WTC11 (cell line): ENCODE measurements at regions not wholly inside any gene's neighbourhood (a gene's known extent, or its start where the extent isn't known, plus 50 kb on each side); places are given as distances from the start of the nearest gene placed in this dataset.

Experiments used
- ATAC-seq: fragments of 200-7000 bp; cut with Tn5 transposase; 2 replicates; pipeline ENCODE4 v1.10.0; 2021; ENCODE audit warnings: mild to moderate bottlenecking, moderate library complexity
- CTCF ChIA-PET: fragments of 300-600 bp; sonication (Branson Sonifier 250); formaldehyde crosslinking; loops from one replicate; lab custom pipeline; 2021; ENCODE audit warnings: antibody characterized with exemption; lab: Charles Lee
- POLR2A ChIA-PET: fragments of 350-600 bp; sonication (Branson Sonifier 250); formaldehyde crosslinking; loops from one replicate; lab custom pipeline; 2021; ENCODE audit warnings: antibody characterized with exemption; lab: Charles Lee
- DNase-seq: peaks from one replicate; pipeline ENCODE4 v3.0.0; 2021; ENCODE audit warnings: low spot score
- H3K27ac Mint-ChIP-seq: 2 replicates; pipeline ENCODE4 v1.8.0; 2021; ENCODE audit warnings: mixed read lengths
- H3K27me3 Mint-ChIP-seq: 2 replicates; pipeline ENCODE4 v1.8.0; 2021; ENCODE audit warnings: low read depth, mild to moderate bottlenecking, moderate library complexity, mixed read lengths
- H3K36me3 Mint-ChIP-seq: 2 replicates; pipeline ENCODE4 v1.8.0; 2021; ENCODE audit warnings: mixed read lengths
- H3K4me1 Mint-ChIP-seq: 2 replicates; pipeline ENCODE4 v1.8.0; 2022; ENCODE audit warnings: mixed read lengths
- H3K4me3 Mint-ChIP-seq: 2 replicates; pipeline ENCODE4 v1.8.0; 2021; ENCODE audit warnings: mild to moderate bottlenecking, moderate library complexity, mixed read lengths
- H3K9me3 Mint-ChIP-seq: 2 replicates; pipeline ENCODE4 v1.8.0; 2021; ENCODE audit warnings: mixed read lengths
- CREB1 ChIP-seq: sonication (generic); formaldehyde crosslinking; IDR thresholded peaks from 2 replicates; pipeline ENCODE4 v1.8.0; 2023; ENCODE audit warnings: mild to moderate bottlenecking, missing genetic modification reagents
- CREM ChIP-seq: sonication (generic); formaldehyde crosslinking; IDR thresholded peaks from 2 replicates; pipeline ENCODE4 v1.8.1; 2022; ENCODE audit warnings: mild to moderate bottlenecking, missing genetic modification reagents, moderate library complexity
- EMX1 ChIP-seq: fragments of 250-450 bp; sonication (Bioruptor Pico); IDR thresholded peaks from 2 replicates; pipeline ENCODE4 v1.8.0; 2021; ENCODE audit warnings: mild to moderate bottlenecking
- JAZF1 ChIP-seq: fragments of 250-450 bp; sonication (Bioruptor Pico); IDR thresholded peaks from 2 replicates; pipeline ENCODE4 v1.9.0; 2021; ENCODE audit warnings: moderate library complexity, mild to moderate bottlenecking, inconsistent platforms
- NR1H2 ChIP-seq: sonication (generic); formaldehyde crosslinking; IDR thresholded peaks from 2 replicates; pipeline ENCODE4 v1.9.0; 2021; ENCODE audit warnings: mild to moderate bottlenecking, moderate library complexity, missing genetic modification reagents
- NR3C1 ChIP-seq: sonication (generic); formaldehyde crosslinking; conservative IDR thresholded peaks from 2 replicates; pipeline ENCODE4 v1.8.1; 2023; ENCODE audit warnings: low read depth, mild to moderate bottlenecking, missing genetic modification reagents
- TEAD4 ChIP-seq: sonication (generic); formaldehyde crosslinking; IDR thresholded peaks from 2 replicates; pipeline ENCODE4 v1.8.0; 2022; ENCODE audit warnings: mild to moderate bottlenecking, missing genetic modification reagents
- ZNF232 ChIP-seq: sonication (generic); formaldehyde crosslinking; IDR thresholded peaks from 2 replicates; pipeline ENCODE4 v1.8.0; 2022; ENCODE audit warnings: mild to moderate bottlenecking, missing genetic modification reagents
- ZNF317 ChIP-seq: sonication (generic); formaldehyde crosslinking; IDR thresholded peaks from 2 replicates; pipeline ENCODE4 v1.8.1; 2023; ENCODE audit warnings: low read depth, mild to moderate bottlenecking, moderate library complexity, missing genetic modification reagents, borderline replicate concordance
- TF ChIP-seq, protein P1 (sequence below): sonication (generic); formaldehyde crosslinking; IDR thresholded peaks from 2 replicates; pipeline ENCODE4 v1.8.0; 2022; ENCODE audit warnings: mild to moderate bottlenecking, missing genetic modification reagents
- TF ChIP-seq, protein P2 (sequence below): sonication (generic); formaldehyde crosslinking; IDR thresholded peaks from 2 replicates; pipeline ENCODE4 v1.8.0; 2023; ENCODE audit warnings: mild to moderate bottlenecking, missing genetic modification reagents
- TF ChIP-seq, protein P3 (sequence below): fragments of 250-450 bp; sonication (Bioruptor Pico); IDR thresholded peaks from 2 replicates; pipeline ENCODE4 v1.9.0; 2021; ENCODE audit warnings: moderate library complexity, mild to moderate bottlenecking, inconsistent platforms, borderline replicate concordance
- TF ChIP-seq, protein P4 (sequence below): fragments of 250-450 bp; sonication (Bioruptor Pico); IDR thresholded peaks from 2 replicates; pipeline ENCODE4 v1.9.0; 2021; ENCODE audit warnings: mild to moderate bottlenecking
- TF ChIP-seq, protein P5 (sequence below): sonication (generic); formaldehyde crosslinking; IDR thresholded peaks from 2 replicates; pipeline ENCODE4 v1.8.1; 2023; ENCODE audit warnings: mild to moderate bottlenecking, moderate library complexity, missing genetic modification reagents
- TF ChIP-seq, protein P6 (sequence below): fragments of 250-450 bp; sonication (Bioruptor Pico); conservative IDR thresholded peaks from 2 replicates; pipeline ENCODE4 v1.9.0; 2021; ENCODE audit warnings: mild to moderate bottlenecking
- TF ChIP-seq, protein P7 (sequence below): sonication (generic); formaldehyde crosslinking; IDR thresholded peaks from 2 replicates; pipeline ENCODE4 v1.8.1; 2022; ENCODE audit warnings: low read depth, missing genetic modification reagents, borderline replicate concordance
- TF ChIP-seq, protein P8 (sequence below): sonication (generic); formaldehyde crosslinking; IDR thresholded peaks from 2 replicates; pipeline ENCODE4 v1.8.1; 2022; ENCODE audit warnings: mild to moderate bottlenecking, missing genetic modification reagents, moderate library complexity, borderline replicate concordance
- TF ChIP-seq, protein P9 (sequence below): sonication (generic); formaldehyde crosslinking; IDR thresholded peaks from 2 replicates; pipeline ENCODE4 v1.8.1; 2023; ENCODE audit warnings: mild to moderate bottlenecking, missing genetic modification reagents

DNA sequence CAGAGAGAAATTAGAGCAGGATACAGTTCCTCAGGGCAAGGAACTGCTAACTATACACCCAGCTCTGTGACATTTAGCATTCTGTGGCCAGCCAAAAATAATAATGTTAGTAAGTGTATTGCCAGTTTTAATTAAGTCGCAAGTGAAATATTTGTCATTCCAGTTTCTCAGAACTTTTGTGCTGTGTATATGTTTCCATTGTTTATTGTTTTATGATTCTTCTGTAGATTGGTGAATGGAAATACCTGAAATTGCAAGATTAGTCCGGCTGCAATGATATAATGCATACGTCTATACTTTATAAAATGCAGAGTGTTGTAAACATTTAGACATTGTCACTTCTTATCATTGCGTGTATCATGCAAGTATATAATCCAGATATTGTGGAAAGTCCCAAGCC is 351.3 kb upstream of the GRM7 start:
- no peak overlapping the region for H3K27ac Mint-ChIP-seq
- peaks cover 37% of the 10 kb centered on the region for H3K9me3 Mint-ChIP-seq
- POLR2A ChIA-PET = no interaction called here

DNA sequence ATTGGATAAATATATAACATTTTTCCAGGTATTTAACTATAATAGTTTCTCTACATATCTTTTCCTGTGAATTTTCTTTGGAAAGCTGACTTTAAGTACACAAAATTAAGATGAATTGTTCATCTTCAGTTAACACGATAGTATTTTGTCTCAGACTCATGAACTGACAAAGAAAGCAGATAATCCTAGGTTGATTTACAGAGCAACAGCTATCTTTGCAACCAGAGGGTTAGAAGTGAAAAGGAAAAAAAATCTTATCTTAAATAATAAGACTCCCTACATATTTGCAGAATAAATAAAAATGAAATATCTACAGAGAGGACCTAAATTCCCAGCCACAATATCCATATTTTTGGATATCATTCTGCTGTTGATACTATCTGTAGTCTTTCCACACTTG is 350.2 kb upstream of the GRM7 start:
- CTCF ChIA-PET = no interaction called here

More for the DNA sequence above, 351.3 kb upstream of the GRM7 start:
- no peak overlapping the region for H3K4me3 Mint-ChIP-seq
- DNase-seq = no peak
- no peak for ATAC-seq
- peaks cover 21% of the 10 kb centered on the region for H3K36me3 Mint-ChIP-seq
- CTCF ChIA-PET = no interaction called here
- no peaks in the 10 kb centered on the region; the same call in 1 of the 2 replicates for H3K27me3 Mint-ChIP-seq
- H3K4me1 Mint-ChIP-seq = no peaks in the 10 kb centered on the region; the same call in 1 of the 2 replicates
- TF ChIP-seq, protein P1, sequence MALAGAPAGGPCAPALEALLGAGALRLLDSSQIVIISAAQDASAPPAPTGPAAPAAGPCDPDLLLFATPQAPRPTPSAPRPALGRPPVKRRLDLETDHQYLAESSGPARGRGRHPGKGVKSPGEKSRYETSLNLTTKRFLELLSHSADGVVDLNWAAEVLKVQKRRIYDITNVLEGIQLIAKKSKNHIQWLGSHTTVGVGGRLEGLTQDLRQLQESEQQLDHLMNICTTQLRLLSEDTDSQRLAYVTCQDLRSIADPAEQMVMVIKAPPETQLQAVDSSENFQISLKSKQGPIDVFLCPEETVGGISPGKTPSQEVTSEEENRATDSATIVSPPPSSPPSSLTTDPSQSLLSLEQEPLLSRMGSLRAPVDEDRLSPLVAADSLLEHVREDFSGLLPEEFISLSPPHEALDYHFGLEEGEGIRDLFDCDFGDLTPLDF (CRISPR knock-in tag) = no peak
- TF ChIP-seq, protein P2, sequence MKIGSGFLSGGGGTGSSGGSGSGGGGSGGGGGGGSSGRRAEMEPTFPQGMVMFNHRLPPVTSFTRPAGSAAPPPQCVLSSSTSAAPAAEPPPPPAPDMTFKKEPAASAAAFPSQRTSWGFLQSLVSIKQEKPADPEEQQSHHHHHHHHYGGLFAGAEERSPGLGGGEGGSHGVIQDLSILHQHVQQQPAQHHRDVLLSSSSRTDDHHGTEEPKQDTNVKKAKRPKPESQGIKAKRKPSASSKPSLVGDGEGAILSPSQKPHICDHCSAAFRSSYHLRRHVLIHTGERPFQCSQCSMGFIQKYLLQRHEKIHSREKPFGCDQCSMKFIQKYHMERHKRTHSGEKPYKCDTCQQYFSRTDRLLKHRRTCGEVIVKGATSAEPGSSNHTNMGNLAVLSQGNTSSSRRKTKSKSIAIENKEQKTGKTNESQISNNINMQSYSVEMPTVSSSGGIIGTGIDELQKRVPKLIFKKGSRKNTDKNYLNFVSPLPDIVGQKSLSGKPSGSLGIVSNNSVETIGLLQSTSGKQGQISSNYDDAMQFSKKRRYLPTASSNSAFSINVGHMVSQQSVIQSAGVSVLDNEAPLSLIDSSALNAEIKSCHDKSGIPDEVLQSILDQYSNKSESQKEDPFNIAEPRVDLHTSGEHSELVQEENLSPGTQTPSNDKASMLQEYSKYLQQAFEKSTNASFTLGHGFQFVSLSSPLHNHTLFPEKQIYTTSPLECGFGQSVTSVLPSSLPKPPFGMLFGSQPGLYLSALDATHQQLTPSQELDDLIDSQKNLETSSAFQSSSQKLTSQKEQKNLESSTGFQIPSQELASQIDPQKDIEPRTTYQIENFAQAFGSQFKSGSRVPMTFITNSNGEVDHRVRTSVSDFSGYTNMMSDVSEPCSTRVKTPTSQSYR (CRISPR knock-in tag) = no peak
- no peak for TF ChIP-seq CREB1 (CRISPR knock-in tag)
- TF ChIP-seq, protein P3, sequence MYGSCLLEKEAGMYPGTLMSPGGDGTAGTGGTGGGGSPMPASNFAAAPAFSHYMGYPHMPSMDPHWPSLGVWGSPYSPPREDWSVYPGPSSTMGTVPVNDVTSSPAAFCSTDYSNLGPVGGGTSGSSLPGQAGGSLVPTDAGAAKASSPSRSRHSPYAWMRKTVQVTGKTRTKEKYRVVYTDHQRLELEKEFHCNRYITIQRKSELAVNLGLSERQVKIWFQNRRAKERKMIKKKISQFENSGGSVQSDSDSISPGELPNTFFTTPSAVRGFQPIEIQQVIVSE = no peak
- TF ChIP-seq, protein P4, sequence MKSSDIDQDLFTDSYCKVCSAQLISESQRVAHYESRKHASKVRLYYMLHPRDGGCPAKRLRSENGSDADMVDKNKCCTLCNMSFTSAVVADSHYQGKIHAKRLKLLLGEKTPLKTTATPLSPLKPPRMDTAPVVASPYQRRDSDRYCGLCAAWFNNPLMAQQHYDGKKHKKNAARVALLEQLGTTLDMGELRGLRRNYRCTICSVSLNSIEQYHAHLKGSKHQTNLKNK (CRISPR knock-in tag) = no peak
- TF ChIP-seq NR3C1 (CRISPR knock-in tag) = no peak
- TF ChIP-seq NR1H2 (CRISPR knock-in tag) = no peak
- TF ChIP-seq, protein P5, sequence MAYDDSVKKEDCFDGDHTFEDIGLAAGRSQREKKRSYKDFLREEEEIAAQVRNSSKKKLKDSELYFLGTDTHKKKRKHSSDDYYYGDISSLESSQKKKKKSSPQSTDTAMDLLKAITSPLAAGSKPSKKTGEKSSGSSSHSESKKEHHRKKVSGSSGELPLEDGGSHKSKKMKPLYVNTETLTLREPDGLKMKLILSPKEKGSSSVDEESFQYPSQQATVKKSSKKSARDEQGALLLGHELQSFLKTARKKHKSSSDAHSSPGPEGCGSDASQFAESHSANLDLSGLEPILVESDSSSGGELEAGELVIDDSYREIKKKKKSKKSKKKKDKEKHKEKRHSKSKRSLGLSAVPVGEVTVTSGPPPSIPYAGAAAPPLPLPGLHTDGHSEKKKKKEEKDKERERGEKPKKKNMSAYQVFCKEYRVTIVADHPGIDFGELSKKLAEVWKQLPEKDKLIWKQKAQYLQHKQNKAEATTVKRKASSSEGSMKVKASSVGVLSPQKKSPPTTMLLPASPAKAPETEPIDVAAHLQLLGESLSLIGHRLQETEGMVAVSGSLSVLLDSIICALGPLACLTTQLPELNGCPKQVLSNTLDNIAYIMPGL (CRISPR knock-in tag) = no peak

More for the DNA sequence above, 350.2 kb upstream of the GRM7 start:
- H3K4me1 Mint-ChIP-seq = no peaks in the 10 kb centered on the region
- H3K27me3 Mint-ChIP-seq = no peaks in the 10 kb centered on the region; the same call in 1 of the 2 replicates
- DNase-seq (no peak), ATAC-seq (no peak)
- no peak overlapping the region for H3K27ac Mint-ChIP-seq
- POLR2A ChIA-PET = no interaction called here
- peaks cover 38% of the 10 kb centered on the region for H3K9me3 Mint-ChIP-seq
- peaks cover 17% of the 10 kb centered on the region for H3K36me3 Mint-ChIP-seq
- H3K4me3 Mint-ChIP-seq = no peak overlapping the region
- no peak for TF ChIP-seq TEAD4 (CRISPR knock-in tag)
- no peak for TF ChIP-seq ZNF317
- TF ChIP-seq, protein P6, sequence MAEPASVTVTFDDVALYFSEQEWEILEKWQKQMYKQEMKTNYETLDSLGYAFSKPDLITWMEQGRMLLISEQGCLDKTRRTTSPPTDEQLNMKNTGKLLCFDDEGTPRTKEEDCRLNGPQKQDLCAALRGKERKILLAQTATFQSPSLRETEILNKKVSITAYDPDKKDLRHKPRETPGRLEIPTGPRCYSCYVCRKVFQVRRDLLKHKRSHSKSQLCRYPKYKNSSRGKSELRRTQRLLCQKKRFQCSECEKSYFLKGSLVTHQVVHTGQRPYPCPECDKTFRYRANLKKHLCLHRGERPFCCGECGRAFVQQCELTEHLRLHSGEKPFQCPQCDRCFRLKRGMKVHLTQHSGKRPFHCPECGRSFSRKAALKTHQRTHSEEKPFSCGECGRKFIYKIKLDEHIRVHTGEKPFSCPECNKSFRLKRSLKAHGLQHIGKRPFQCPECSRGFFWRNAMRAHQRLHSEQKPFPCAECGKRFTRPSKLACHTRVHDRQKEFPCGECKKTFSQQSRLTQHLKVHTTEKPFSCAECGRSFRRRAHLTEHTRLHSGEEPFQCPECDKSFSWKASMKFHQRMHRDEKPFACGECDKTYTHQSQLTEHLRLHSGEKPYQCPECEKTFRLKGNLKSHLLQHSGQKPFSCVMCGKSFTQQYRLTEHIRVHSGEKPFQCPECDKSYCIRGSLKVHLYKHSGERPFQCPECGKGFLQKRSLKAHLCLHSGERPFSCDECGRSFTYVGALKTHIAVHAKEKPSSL (CRISPR knock-in tag) = no peak
- TF ChIP-seq CREM (CRISPR knock-in tag) = no peak
- TF ChIP-seq EMX1 = no peak
- TF ChIP-seq, protein P7, sequence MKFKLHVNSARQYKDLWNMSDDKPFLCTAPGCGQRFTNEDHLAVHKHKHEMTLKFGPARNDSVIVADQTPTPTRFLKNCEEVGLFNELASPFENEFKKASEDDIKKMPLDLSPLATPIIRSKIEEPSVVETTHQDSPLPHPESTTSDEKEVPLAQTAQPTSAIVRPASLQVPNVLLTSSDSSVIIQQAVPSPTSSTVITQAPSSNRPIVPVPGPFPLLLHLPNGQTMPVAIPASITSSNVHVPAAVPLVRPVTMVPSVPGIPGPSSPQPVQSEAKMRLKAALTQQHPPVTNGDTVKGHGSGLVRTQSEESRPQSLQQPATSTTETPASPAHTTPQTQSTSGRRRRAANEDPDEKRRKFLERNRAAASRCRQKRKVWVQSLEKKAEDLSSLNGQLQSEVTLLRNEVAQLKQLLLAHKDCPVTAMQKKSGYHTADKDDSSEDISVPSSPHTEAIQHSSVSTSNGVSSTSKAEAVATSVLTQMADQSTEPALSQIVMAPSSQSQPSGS = no peak
- TF ChIP-seq JAZF1 (CRISPR knock-in tag) = no peak
- TF ChIP-seq ZNF232 (CRISPR knock-in tag) = no peak
- TF ChIP-seq, protein P8, sequence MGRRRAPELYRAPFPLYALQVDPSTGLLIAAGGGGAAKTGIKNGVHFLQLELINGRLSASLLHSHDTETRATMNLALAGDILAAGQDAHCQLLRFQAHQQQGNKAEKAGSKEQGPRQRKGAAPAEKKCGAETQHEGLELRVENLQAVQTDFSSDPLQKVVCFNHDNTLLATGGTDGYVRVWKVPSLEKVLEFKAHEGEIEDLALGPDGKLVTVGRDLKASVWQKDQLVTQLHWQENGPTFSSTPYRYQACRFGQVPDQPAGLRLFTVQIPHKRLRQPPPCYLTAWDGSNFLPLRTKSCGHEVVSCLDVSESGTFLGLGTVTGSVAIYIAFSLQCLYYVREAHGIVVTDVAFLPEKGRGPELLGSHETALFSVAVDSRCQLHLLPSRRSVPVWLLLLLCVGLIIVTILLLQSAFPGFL (CRISPR knock-in tag) = no peak
- TF ChIP-seq, protein P9, sequence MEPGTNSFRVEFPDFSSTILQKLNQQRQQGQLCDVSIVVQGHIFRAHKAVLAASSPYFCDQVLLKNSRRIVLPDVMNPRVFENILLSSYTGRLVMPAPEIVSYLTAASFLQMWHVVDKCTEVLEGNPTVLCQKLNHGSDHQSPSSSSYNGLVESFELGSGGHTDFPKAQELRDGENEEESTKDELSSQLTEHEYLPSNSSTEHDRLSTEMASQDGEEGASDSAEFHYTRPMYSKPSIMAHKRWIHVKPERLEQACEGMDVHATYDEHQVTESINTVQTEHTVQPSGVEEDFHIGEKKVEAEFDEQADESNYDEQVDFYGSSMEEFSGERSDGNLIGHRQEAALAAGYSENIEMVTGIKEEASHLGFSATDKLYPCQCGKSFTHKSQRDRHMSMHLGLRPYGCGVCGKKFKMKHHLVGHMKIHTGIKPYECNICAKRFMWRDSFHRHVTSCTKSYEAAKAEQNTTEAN (CRISPR knock-in tag) = no peak
- TF ChIP-seq, all 79 proteins: peak for 0
